ENCODE measurements at regions not wholly inside any gene's neighbourhood (a gene's known extent, or its start where the extent isn't known, plus 50 kb on each side); places are given as distances from the start of the nearest gene placed in this dataset.
A peak's percentile ranks its signal among the peaks of the same experiment; 100 is the strongest.

DNA sequence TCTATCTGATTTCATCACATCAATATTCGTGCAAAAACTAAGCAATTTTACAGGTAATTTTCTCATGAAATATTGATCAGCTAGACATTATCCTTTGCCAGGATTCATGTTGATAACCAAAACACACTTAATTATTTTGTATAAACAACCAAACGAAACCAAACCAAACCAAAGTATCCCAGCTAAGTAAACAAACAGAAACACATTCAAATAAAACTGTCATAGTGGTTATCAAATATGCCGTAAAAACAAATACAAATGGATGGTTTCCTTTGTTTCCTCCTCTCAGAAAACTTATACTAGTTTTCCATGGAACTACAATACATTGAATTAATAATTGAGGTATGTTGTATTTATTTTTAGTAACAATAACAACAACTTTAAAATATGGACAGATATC lies 777.4 kb downstream of the DSC3 start:
- no peak overlapping the region for H3K4me3 ChIP-seq (replicated peaks in 1 of 4; ENCODE audit: control extremely low read depth in 1 of 4, insufficient read depth in 1 of 4, low read depth in 3 of 4, low read length in 4 of 4)
- TF ChIP-seq EZH2 (IDR thresholded peaks at IDR 0.05; ENCODE audit: low read length, missing control alignments) = no peak
- TF ChIP-seq, protein P1, sequence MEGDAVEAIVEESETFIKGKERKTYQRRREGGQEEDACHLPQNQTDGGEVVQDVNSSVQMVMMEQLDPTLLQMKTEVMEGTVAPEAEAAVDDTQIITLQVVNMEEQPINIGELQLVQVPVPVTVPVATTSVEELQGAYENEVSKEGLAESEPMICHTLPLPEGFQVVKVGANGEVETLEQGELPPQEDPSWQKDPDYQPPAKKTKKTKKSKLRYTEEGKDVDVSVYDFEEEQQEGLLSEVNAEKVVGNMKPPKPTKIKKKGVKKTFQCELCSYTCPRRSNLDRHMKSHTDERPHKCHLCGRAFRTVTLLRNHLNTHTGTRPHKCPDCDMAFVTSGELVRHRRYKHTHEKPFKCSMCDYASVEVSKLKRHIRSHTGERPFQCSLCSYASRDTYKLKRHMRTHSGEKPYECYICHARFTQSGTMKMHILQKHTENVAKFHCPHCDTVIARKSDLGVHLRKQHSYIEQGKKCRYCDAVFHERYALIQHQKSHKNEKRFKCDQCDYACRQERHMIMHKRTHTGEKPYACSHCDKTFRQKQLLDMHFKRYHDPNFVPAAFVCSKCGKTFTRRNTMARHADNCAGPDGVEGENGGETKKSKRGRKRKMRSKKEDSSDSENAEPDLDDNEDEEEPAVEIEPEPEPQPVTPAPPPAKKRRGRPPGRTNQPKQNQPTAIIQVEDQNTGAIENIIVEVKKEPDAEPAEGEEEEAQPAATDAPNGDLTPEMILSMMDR (conservative IDR thresholded peaks at IDR 0.05 in 1 of 2, IDR thresholded peaks at IDR 0.05 in 1 of 2; ENCODE audit: low read depth in 1 of 2, low read length in 2 of 2) = no peak
- H3K9me3 ChIP-seq (ENCODE audit: control insufficient read depth, insufficient read depth, low read depth, low read length) = no peaks in the 10 kb centered on the region
- no peaks in the 10 kb centered on the region for H4K20me1 ChIP-seq (ENCODE audit: control insufficient read depth, extremely low read depth, insufficient read depth, low read length)
- no peak overlapping the region for H2AFZ ChIP-seq (ENCODE audit: low read length)
- H3K27ac ChIP-seq (ENCODE audit: insufficient read depth, low read length) = no peak overlapping the region
- H3K4me2 ChIP-seq (ENCODE audit: extremely low read depth, insufficient read depth, low read length) = no peak overlapping the region
- no peaks in the 10 kb centered on the region for H3K4me1 ChIP-seq (ENCODE audit: control insufficient read depth, extremely low read depth, insufficient read depth, low read length)
- no peak for DNase-seq (ENCODE audit: low read depth in 2 of 2)
- H3K36me3 ChIP-seq (ENCODE audit: control insufficient read depth, insufficient read depth, low read length) = no peaks in the 10 kb centered on the region
- no peaks in the 10 kb centered on the region for H3K27me3 ChIP-seq (ENCODE audit: control insufficient read depth, insufficient read depth, low read length)
- H3K79me2 ChIP-seq (ENCODE audit: control insufficient read depth, insufficient read depth, low read length) = no peaks in the 10 kb centered on the region
- H3K9ac ChIP-seq (ENCODE audit: insufficient read depth, low read length) = no peak overlapping the region

DNA sequence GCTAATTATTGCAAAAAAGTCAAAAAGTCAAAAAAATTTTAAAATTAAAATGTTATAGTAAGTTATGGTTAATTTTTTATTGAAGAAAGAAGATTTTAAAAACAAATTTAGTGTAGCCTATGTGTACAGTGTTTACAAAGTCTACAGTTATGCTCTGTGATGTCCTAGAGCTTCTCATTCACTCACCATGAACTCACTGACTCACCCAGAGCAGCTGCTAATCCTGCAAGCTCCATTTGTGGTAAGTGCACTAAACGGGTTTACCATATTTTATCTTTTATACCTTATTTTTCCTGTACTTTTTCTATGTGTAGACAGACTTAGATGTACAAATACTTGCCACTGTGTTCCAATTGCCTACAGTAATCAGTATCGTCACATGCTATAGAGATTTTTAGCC lies 788.2 kb downstream of the DSC3 start:
- no peak for TF ChIP-seq EZH2 (IDR thresholded peaks at IDR 0.05; ENCODE audit: low read length, missing control alignments)
- TF ChIP-seq, protein P1 (conservative IDR thresholded peaks at IDR 0.05 in 1 of 2, IDR thresholded peaks at IDR 0.05 in 1 of 2; ENCODE audit: low read depth in 1 of 2, low read length in 2 of 2) = no peak
- Histone ChIP-seq H3K4me3 (replicated peaks in 1 of 4; ENCODE audit: control extremely low read depth in 1 of 4, insufficient read depth in 1 of 4, low read depth in 3 of 4, low read length in 4 of 4) (no peak overlapping the region), H3K79me2 (ENCODE audit: control insufficient read depth, insufficient read depth, low read length) (no peaks in the 10 kb centered on the region), H3K36me3 (ENCODE audit: control insufficient read depth, insufficient read depth, low read length) (no peaks in the 10 kb centered on the region), H2AFZ (ENCODE audit: low read length) (no peak overlapping the region), H3K9me3 (ENCODE audit: control insufficient read depth, insufficient read depth, low read depth, low read length) (no peaks in the 10 kb centered on the region), H3K27me3 (ENCODE audit: control insufficient read depth, insufficient read depth, low read length) (no peaks in the 10 kb centered on the region), H4K20me1 (ENCODE audit: control insufficient read depth, extremely low read depth, insufficient read depth, low read length) (no peaks in the 10 kb centered on the region), H3K4me2 (ENCODE audit: extremely low read depth, insufficient read depth, low read length) (no peak overlapping the region), H3K4me1 (ENCODE audit: control insufficient read depth, extremely low read depth, insufficient read depth, low read length) (no peaks in the 10 kb centered on the region), H3K27ac (ENCODE audit: insufficient read depth, low read length) (no peak overlapping the region), H3K9ac (ENCODE audit: insufficient read depth, low read length) (no peak overlapping the region)
- DNase-seq (ENCODE audit: low read depth in 2 of 2) = no peak

DNA sequence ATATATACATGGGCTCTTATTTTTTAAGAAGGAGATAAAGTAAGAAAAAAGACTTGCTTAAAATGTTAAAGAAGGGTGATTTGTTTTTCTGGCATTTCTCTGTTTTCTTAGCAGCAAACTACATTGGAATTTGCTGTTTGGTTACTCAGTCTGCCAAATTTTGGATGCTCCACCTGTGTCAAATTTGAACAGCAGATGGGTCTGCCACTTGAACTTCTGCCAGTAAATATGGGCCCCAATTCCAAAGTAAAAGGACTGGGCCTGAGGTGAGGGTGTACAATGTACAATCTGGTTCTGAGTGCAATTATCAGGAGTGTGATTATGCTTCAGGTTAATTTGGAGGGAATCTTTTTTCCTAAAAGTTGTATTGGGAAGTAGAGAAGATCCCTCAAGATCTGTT lies 794.5 kb downstream of the DSC3 start:
- Histone ChIP-seq H3K27me3 (ENCODE audit: control insufficient read depth, insufficient read depth, low read length) (no peaks in the 10 kb centered on the region), H3K4me2 (ENCODE audit: extremely low read depth, insufficient read depth, low read length) (no peak overlapping the region), H3K4me3 (replicated peaks in 1 of 4; ENCODE audit: control extremely low read depth in 1 of 4, insufficient read depth in 1 of 4, low read depth in 3 of 4, low read length in 4 of 4) (no peak overlapping the region), H4K20me1 (ENCODE audit: control insufficient read depth, extremely low read depth, insufficient read depth, low read length) (no peaks in the 10 kb centered on the region), H3K36me3 (ENCODE audit: control insufficient read depth, insufficient read depth, low read length) (no peaks in the 10 kb centered on the region), H3K9ac (ENCODE audit: insufficient read depth, low read length) (no peak overlapping the region), H3K79me2 (ENCODE audit: control insufficient read depth, insufficient read depth, low read length) (no peaks in the 10 kb centered on the region), H2AFZ (ENCODE audit: low read length) (no peak overlapping the region), H3K9me3 (ENCODE audit: control insufficient read depth, insufficient read depth, low read depth, low read length) (no peaks in the 10 kb centered on the region), H3K4me1 (ENCODE audit: control insufficient read depth, extremely low read depth, insufficient read depth, low read length) (no peaks in the 10 kb centered on the region), H3K27ac (ENCODE audit: insufficient read depth, low read length) (no peak overlapping the region)
- TF ChIP-seq, protein P1 (conservative IDR thresholded peaks at IDR 0.05 in 1 of 2, IDR thresholded peaks at IDR 0.05 in 1 of 2; ENCODE audit: low read depth in 1 of 2, low read length in 2 of 2) = no peak
- TF ChIP-seq EZH2 (IDR thresholded peaks at IDR 0.05; ENCODE audit: low read length, missing control alignments) = no peak
- DNase-seq (ENCODE audit: low read depth in 2 of 2) = peak in 1 of 2 donors; percentile 4

Measured in fibroblast of lung (primary cell).